ENCODE measurements at regions not wholly inside any gene's neighbourhood (a gene's known extent, or its start where the extent isn't known, plus 50 kb on each side); places are given as distances from the start of the nearest gene placed in this dataset.

- TF ChIP-seq CTCF (IDR thresholded peaks at IDR 0.05) (no peak), EZH2phosphoT487 (IDR thresholded peaks at IDR 0.05) (no peak)
These were observed 81.2 kb upstream of the F3 start for GRCh38 chr1:94622757-94623156.
